ENCODE measurements at regions not wholly inside any gene's neighbourhood (a gene's known extent, or its start where the extent isn't known, plus 50 kb on each side); places are given as distances from the start of the nearest gene placed in this dataset.

DNA sequence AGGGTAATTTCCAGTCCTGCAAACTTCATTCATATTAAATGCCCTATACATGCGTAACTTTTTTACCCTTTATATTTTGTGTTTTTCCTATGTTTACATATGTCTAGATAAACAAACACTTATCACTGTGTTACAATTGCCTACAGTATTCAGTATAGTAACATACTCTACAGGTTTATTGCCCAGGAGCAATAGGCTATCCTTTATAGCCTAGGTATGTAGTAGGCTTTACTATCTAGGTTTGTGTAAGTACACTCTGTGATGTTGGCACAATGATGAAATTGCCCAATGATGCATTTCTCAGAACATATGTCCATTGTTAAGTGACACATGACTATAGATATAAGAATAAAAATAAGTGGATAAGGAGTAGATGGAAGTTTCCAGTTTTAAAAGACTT lies 345.5 kb upstream of the C1orf87 start:
- no peak overlapping the region for H3K4me3 Mint-ChIP-seq (ENCODE audit: unreplicated experiment)
- no peaks in the 10 kb centered on the region for H3K4me1 Mint-ChIP-seq (ENCODE audit: low read depth, unreplicated experiment)
- DNase-seq, result no peak
- H3K27me3 Mint-ChIP-seq (ENCODE audit: unreplicated experiment), result no peaks in the 10 kb centered on the region
- peaks cover 2% of the 10 kb centered on the region for H3K9me3 Mint-ChIP-seq (ENCODE audit: unreplicated experiment)
- TF ChIP-seq CTCF (IDR thresholded peaks at IDR 0.05; ENCODE audit: partially characterized antibody, unreplicated experiment), result no peak
- no peaks in the 10 kb centered on the region for H3K36me3 Mint-ChIP-seq (ENCODE audit: unreplicated experiment)
- H3K27ac Mint-ChIP-seq (ENCODE audit: unreplicated experiment), result no peak overlapping the region

- H3K9me3 Mint-ChIP-seq (ENCODE audit: unreplicated experiment), result peaks cover 2% of the 10 kb centered on the region
- H3K27me3 Mint-ChIP-seq (ENCODE audit: unreplicated experiment), result no peaks in the 10 kb centered on the region
- no peaks in the 10 kb centered on the region for H3K36me3 Mint-ChIP-seq (ENCODE audit: unreplicated experiment)
- no peak for DNase-seq
- no peak for TF ChIP-seq CTCF (IDR thresholded peaks at IDR 0.05; ENCODE audit: partially characterized antibody, unreplicated experiment)
- H3K27ac Mint-ChIP-seq (ENCODE audit: unreplicated experiment), result no peak overlapping the region
- H3K4me1 Mint-ChIP-seq (ENCODE audit: low read depth, unreplicated experiment), result no peaks in the 10 kb centered on the region
- H3K4me3 Mint-ChIP-seq (ENCODE audit: unreplicated experiment), result no peak overlapping the region
Observed at GRCh38 chr1:60415696-60416095, 342.1 kb upstream of the C1orf87 start.

GRCh38 chr1:60413091-60413490 lies 339.5 kb upstream of the C1orf87 start:
- no peaks in the 10 kb centered on the region for H3K36me3 Mint-ChIP-seq (ENCODE audit: unreplicated experiment)
- H3K4me1 Mint-ChIP-seq (ENCODE audit: low read depth, unreplicated experiment), result no peaks in the 10 kb centered on the region
- no peaks in the 10 kb centered on the region for H3K27me3 Mint-ChIP-seq (ENCODE audit: unreplicated experiment)
- TF ChIP-seq CTCF (IDR thresholded peaks at IDR 0.05; ENCODE audit: partially characterized antibody, unreplicated experiment), result no peak
- peaks cover 2% of the 10 kb centered on the region for H3K9me3 Mint-ChIP-seq (ENCODE audit: unreplicated experiment)
- DNase-seq, result no peak
- no peak overlapping the region for H3K27ac Mint-ChIP-seq (ENCODE audit: unreplicated experiment)
- H3K4me3 Mint-ChIP-seq (ENCODE audit: unreplicated experiment), result no peak overlapping the region

DNA sequence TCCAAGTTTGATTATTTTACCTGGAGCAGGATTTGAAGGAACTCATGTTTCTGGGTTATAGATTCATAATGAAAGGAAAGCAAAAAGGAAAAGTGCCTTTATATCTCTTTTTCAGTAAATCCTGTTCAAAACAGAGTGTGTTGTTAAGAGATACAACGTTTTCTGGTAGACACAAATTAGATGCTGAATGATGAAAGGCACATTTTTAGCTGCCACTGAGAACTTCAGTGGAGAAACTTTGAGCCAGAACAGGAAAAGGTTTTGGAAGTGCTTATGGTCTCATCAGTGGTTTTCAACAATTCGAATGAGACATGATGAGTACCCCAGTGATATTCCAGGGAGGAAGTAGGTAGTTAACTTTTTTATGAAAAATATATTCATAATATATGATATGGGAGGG lies 338.0 kb upstream of the C1orf87 start:
- TF ChIP-seq CTCF (IDR thresholded peaks at IDR 0.05; ENCODE audit: partially characterized antibody, unreplicated experiment), result no peak
- Mint-ChIP-seq H3K4me3 (ENCODE audit: unreplicated experiment) (no peak overlapping the region), H3K27ac (ENCODE audit: unreplicated experiment) (no peak overlapping the region), H3K27me3 (ENCODE audit: unreplicated experiment) (no peaks in the 10 kb centered on the region), H3K4me1 (ENCODE audit: low read depth, unreplicated experiment) (no peaks in the 10 kb centered on the region), H3K36me3 (ENCODE audit: unreplicated experiment) (no peaks in the 10 kb centered on the region), H3K9me3 (ENCODE audit: unreplicated experiment) (peaks cover 2% of the 10 kb centered on the region)
- DNase-seq, result no peak

DNA sequence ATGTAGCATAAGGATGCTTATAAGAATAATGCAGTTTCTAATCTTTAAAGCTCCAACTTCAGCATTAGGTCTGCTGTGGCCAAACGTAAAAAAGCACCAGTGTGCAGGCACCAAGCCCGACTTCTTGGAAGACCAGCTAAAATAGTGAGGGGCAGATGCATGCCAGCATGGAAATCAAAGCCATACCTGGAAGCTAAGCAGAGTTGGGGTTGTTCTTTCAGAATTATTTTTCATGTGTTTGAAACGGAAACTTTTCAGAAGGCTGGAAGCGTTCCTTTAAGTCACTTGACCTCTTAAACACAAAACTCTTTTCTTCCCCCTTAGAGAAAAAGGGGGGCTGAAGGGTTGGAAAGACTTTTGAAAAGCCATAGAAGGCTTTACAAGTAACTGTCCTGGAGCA lies 329.2 kb upstream of the C1orf87 start:
- Mint-ChIP-seq H3K27me3 (ENCODE audit: unreplicated experiment) (no peaks in the 10 kb centered on the region), H3K9me3 (ENCODE audit: unreplicated experiment) (no peaks in the 10 kb centered on the region), H3K36me3 (ENCODE audit: unreplicated experiment) (no peaks in the 10 kb centered on the region), H3K27ac (ENCODE audit: unreplicated experiment) (no peak overlapping the region), H3K4me3 (ENCODE audit: unreplicated experiment) (no peak overlapping the region), H3K4me1 (ENCODE audit: low read depth, unreplicated experiment) (peaks cover 6% of the 10 kb centered on the region)
- TF ChIP-seq CTCF (IDR thresholded peaks at IDR 0.05; ENCODE audit: partially characterized antibody, unreplicated experiment), result no peak
- no peak for DNase-seq

Measured in glutamatergic neuron (in vitro differentiated cells).